ENCODE measurements at regions not wholly inside any gene's neighbourhood (a gene's known extent, or its start where the extent isn't known, plus 50 kb on each side); places are given as distances from the start of the nearest gene placed in this dataset.
"Not testable (repeated sequence)": the region's sequence is repeated elsewhere in the genome, so short reads cannot be mapped to it uniquely, and the experiment has no call there.

DNA sequence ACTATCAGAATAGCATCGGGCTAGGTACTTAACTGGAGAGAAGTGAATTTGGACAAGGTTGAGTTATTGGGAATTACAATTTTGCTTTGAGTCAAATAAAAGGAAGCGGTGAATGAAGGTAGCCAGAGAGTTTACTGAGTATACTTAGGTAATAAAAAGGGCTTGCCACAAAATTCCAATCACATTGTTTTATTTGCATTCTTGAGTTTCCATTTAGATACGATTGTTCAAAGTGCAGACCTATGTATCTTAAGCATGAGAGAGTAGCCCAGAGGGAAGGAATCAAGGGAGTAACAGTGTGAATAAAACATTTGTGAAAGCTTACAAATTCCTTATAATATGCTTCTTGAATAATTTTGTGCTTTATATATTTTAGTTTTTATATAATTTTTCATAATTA, 102.5 kb upstream of the NDST4 start:
- no peak overlapping the region for H3K4me3 ChIP-seq (ENCODE audit: low read depth, low read length)
- TF ChIP-seq, protein P1, sequence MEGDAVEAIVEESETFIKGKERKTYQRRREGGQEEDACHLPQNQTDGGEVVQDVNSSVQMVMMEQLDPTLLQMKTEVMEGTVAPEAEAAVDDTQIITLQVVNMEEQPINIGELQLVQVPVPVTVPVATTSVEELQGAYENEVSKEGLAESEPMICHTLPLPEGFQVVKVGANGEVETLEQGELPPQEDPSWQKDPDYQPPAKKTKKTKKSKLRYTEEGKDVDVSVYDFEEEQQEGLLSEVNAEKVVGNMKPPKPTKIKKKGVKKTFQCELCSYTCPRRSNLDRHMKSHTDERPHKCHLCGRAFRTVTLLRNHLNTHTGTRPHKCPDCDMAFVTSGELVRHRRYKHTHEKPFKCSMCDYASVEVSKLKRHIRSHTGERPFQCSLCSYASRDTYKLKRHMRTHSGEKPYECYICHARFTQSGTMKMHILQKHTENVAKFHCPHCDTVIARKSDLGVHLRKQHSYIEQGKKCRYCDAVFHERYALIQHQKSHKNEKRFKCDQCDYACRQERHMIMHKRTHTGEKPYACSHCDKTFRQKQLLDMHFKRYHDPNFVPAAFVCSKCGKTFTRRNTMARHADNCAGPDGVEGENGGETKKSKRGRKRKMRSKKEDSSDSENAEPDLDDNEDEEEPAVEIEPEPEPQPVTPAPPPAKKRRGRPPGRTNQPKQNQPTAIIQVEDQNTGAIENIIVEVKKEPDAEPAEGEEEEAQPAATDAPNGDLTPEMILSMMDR (IDR thresholded peaks at IDR 0.05; ENCODE audit: insufficient read depth, low read length, missing control alignments), result no peak
- ChIA-PET CTCF (no interaction called here), POLR2A (no interaction called here)
- no peak for DNase-seq (ENCODE audit: low read depth, low spot score)

DNA sequence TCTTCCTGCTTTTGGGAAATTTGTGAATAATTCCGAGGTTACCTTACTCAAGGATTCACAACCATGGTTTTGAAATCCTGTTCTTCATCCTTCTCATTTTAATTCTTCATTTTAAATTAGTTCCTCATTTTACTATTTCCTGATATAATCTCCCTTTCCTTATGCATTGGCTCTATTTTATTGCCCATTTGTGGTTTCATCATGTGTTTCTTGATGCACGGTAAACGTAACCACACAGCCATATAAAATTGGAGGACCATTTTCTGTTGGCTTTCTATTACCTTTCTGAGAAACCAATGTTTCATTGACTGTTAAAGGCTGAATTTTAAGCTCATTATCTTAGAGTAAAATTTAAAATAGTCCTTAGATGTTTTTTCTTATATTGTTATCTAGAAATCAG, 100.3 kb upstream of the NDST4 start:
- CTCF ChIA-PET, result no interaction called here
- TF ChIP-seq, protein P1 (IDR thresholded peaks at IDR 0.05; ENCODE audit: insufficient read depth, low read length, missing control alignments), result no peak
- POLR2A ChIA-PET, result no interaction called here
- H3K4me3 ChIP-seq (ENCODE audit: low read depth, low read length), result no peak overlapping the region
- DNase-seq (ENCODE audit: low read depth, low spot score), result no peak

DNA sequence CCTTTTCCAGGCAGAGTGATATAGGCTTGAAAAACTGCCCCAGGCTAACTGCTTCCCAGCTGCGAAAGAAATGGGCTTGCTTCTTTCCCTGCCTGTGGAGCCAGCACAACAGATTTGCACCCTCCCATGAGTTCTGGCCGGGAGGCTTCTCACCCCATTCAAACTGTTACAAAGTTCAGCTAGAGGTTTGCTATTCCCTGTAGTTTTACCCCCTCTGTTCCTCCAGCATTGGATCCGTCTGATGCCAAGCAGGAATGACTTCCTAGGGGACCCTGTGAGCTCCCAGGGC, 87.6 kb upstream of the NDST4 start:
- no peak for DNase-seq (ENCODE audit: low read depth, low spot score)
- POLR2A ChIA-PET, result no interaction called here
- TF ChIP-seq, protein P1 (IDR thresholded peaks at IDR 0.05; ENCODE audit: insufficient read depth, low read length, missing control alignments), result no peak
- CTCF ChIA-PET, result no interaction called here
- no peak overlapping the region for H3K4me3 ChIP-seq (ENCODE audit: low read depth, low read length)

DNA sequence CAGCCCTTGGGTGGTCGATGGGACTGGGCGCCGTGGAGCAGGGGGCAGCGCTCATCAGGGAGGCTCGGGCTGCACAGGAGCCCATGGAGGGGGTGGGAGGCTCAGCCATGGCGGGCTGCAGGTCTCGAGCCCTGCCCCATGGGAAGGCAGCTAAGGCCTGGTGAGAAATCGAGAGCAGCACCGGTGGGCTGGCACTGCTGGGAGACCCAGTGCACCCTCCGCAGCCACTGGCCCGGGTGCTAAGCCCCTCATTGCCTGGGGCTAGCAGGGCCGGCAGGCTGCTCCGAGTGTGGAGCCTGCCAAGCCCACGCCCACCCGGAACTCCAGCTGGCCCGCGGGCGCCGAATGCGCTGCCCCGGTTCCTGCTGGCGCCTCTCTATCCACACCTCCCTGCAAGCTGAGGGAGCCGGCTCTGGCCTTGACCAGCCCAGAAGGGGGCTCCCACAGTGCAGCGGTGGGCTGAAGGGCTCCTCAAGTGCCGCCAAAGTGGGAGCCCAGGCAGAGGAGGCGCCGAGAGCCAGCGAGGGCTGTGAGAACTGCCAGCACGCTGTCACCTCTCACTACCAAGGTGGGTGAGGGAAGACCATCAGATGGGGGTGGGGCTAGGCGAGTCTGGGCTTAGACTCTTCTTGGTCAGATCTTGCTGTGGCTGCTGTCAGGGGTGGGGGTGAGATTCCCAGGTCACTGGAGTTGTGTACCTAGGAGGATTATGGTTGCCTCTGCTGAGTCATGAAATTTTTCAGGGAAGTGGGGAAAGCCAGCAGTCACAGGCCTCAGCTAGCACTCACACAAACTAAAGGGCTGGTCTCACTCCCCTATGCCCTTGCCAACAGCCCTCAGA, 87.0 kb upstream of the NDST4 start:
- CTCF ChIA-PET; DNase-seq (ENCODE audit: low read depth, low spot score); H3K4me3 ChIP-seq (ENCODE audit: low read depth, low read length); POLR2A ChIA-PET: not testable (repeated sequence)

DNA sequence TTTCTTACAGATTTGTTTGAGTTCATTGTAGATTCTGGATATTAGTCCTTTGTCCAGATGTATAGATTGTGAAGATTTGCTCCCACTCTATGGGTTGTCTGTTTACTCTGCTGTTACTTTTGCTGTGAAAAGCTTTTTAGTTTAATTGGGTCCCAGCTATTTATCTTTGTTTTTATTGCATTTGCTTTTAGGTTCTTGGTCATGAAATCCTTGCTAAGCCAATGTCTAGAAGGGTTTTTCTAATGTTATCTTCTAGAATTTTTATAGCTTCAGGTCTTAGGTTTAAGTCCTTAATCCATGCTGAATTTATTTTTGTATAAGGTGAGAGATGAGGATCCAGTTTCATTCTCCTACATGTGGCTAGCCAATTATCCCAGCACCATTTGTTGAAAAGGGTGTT, 81.2 kb upstream of the NDST4 start:
- H3K4me3 ChIP-seq (ENCODE audit: low read depth, low read length); CTCF ChIA-PET; POLR2A ChIA-PET; DNase-seq (ENCODE audit: low read depth, low spot score): not testable (repeated sequence)

DNA sequence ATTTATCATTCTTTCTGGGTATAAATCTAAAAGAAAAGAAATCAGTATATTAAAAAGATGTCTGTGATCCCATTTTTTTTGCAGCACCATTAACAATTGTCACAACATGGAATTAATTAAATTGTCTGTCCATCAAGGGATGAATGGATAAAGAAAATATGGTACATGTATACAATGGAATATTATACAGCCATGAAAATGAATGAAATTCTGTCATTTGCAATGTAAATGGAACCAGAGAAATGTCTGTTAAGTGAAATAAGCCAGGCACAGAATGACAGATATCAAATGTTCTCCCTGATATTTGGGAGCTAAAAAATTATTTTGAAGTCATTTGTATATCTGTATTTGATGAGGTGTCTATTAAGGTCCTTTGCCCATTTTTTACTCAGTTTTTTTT, 77.1 kb upstream of the NDST4 start:
- no peak overlapping the region for H3K4me3 ChIP-seq (ENCODE audit: low read depth, low read length)
- ChIA-PET POLR2A (no interaction called here), CTCF (no interaction called here)
- no peak for DNase-seq (ENCODE audit: low read depth, low spot score)
- TF ChIP-seq, protein P1 (IDR thresholded peaks at IDR 0.05; ENCODE audit: insufficient read depth, low read length, missing control alignments), result no peak

DNA sequence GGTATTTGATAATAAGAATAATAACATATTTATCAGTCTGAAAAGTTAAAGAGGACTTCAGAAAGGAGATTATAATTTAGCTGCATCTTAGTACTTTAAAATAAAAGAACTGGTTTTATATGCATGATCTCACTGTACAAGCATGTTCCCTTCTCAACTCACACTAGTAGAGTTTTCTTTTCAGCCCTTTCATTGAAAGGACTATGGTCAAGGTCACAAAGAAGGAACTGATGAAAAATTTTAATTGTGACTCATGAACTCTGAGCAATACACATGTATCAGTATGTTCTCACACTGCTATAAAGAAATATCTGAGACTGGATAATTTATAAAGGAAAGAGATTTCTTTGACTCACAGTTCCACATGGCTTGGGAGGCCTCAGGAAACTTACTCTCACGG, 73.7 kb upstream of the NDST4 start:
- POLR2A ChIA-PET, result no interaction called here
- no peak for DNase-seq (ENCODE audit: low read depth, low spot score)
- CTCF ChIA-PET, result no interaction called here
- TF ChIP-seq, protein P1 (IDR thresholded peaks at IDR 0.05; ENCODE audit: insufficient read depth, low read length, missing control alignments), result no peak
- H3K4me3 ChIP-seq (ENCODE audit: low read depth, low read length), result no peak overlapping the region

DNA sequence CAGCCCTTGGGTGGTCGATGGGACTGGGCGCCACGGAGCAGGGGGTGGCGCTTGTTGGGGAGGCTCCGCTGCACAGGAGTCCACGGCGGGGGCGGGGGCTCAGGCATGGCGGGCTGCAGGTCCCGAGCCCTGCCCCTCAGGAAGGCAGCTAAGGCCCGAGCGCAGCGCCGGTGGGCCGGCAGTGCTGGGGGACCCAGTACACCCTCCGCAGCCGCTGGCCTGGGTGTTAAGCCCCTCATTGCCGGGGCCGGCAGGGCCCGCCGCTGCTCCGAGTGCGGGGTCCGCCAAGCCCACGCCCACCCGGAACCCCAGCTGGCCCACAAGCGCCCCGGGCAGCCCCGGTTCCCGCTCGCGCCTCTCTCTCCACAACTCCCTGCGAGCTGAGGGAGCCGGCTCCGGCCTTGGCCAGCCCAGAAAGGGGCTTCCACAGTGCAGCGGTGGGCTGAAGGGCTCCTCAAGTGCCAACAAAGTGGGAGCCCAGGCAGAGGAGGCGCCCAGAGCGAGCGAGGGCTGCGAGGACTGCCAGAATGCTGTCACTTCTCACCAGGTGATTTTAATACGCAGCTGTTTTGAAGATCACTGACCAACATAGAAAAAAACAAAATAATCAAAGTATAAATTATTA, 66.1 kb upstream of the NDST4 start:
- DNase-seq (ENCODE audit: low read depth, low spot score); POLR2A ChIA-PET; CTCF ChIA-PET; H3K4me3 ChIP-seq (ENCODE audit: low read depth, low read length): not testable (repeated sequence)

DNA sequence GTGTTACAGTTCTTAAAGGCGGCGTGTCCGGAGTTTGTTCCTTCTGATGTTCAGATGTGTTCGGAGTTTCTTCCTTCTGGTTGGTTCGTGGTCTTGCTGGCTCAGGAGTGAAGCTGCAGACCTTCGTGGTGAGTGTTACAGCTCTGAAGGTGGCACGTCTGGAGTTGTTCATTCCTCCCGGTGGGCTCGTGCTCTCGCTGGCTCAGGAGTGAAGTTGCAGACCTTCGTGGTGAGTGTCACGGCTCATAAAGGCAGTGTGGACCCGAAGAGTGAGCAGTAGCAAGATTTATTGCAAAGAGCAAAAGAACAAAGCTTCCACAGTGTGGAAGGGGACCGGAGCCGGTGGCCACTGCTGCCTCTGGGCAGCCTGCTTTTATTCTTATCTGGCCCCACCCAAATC, 65.3 kb upstream of the NDST4 start:
- H3K4me3 ChIP-seq (ENCODE audit: low read depth, low read length); CTCF ChIA-PET; POLR2A ChIA-PET; DNase-seq (ENCODE audit: low read depth, low spot score): not testable (repeated sequence)

Measured in AG04449 (cell line).